HepG2 (cell line): ENCODE measurements at regions not wholly inside any gene's neighbourhood (a gene's known extent, or its start where the extent isn't known, plus 50 kb on each side); places are given as distances from the start of the nearest gene placed in this dataset.

Experiments
- ATAC-seq: fragments of 200-7000 bp; cut with Tn5 transposase; 3 replicates; pipeline ENCODE4 v1.9.1; 2020; ENCODE audit warnings: mild to moderate bottlenecking, moderate library complexity
- BruUV-seq: library from RNA; stranded (reverse); fragments of 400-500 nt; replicated peaks from 2 replicates; lab custom pipeline; 2021; lab: Mats Ljungman, UMichigan
- CTCF ChIA-PET: fragments of 300-600 bp; formaldehyde crosslinking; extraction: SDS; loops from one replicate; lab custom pipeline; 2021; ENCODE audit warnings: low total read pairs, inconsistent platforms, low intra/inter-chr PET ratio; lab: Yijun Ruan, JAX
- POLR2A ChIA-PET: fragments of 350-600 bp; sonication (Branson Sonifier 250); formaldehyde crosslinking; loops from one replicate; lab custom pipeline; 2020; ENCODE audit warnings: antibody characterized with exemption, inconsistent platforms; lab: Yijun Ruan, JAX
- DNase-seq: peaks from one replicate; pipeline ENCODE4 v3.0.0-alpha.2; 2015; ENCODE audit warnings: low spot score
- FAIRE-seq: peaks from 3 replicates; lab custom pipeline; 2011; peaks lifted over from hg19 to GRCh38; lab: Jason Lieb, UNC
- H2AFZ ChIP-seq: one replicate; pipeline ENCODE4 v1.6.1; 2011; ENCODE audit warnings: low read length, inconsistent platforms
- H3K27ac ChIP-seq: fragments of 300-600 bp; 3 replicates; pipeline ENCODE4 v1.8.0; 2011; ENCODE audit warnings: mixed run types, mild to moderate bottlenecking, mixed read lengths, low read length, inconsistent platforms; ENCODE audit not compliant: insufficient read depth; ENCODE audit errors: extremely low read length
- H3K27me3 ChIP-seq, 2 experiments: fragments of 200-600 bp in 1 of 2; 2 replicates in 1 of 2; 3 replicates in 1 of 2; pipeline versions ENCODE4 v1.6.0 to v1.8.0; 2011; ENCODE audit warnings: low read length in 2 of 2, mild to moderate bottlenecking in 2 of 2, moderate library complexity in 2 of 2, inconsistent platforms in 1 of 2; ENCODE audit not compliant: insufficient read depth in 2 of 2, control insufficient read depth in 1 of 2
- H3K36me3 ChIP-seq, 2 experiments: fragments of 200-600 bp in 1 of 2; replicated peaks in 1 of 2; 2 replicates in 1 of 2; 3 replicates in 1 of 2; pipeline versions ENCODE4 v1.5.1 to v1.8.0; 2011; ENCODE audit warnings: low read length in 2 of 2, inconsistent platforms in 1 of 2; ENCODE audit not compliant: insufficient read depth in 2 of 2, control insufficient read depth in 1 of 2
- H3K4me1 ChIP-seq: 2 replicates; pipeline ENCODE4 v1.5.1; 2012; ENCODE audit warnings: low read length, inconsistent platforms; ENCODE audit not compliant: insufficient read depth
- H3K4me2 ChIP-seq: 2 replicates; pipeline ENCODE4 v1.6.0; 2011; ENCODE audit warnings: low read depth, low read length, inconsistent platforms
- H3K4me3 ChIP-seq, 3 experiments: fragments of 200-600 bp in 1 of 3; sonication (generic), shearing (Covaris generic) in 1 of 3; replicated peaks in 1 of 3; 2 replicates each; pipeline ENCODE4 v1.5.1; 2011 to 2016; ENCODE audit warnings: low read length in 3 of 3, inconsistent platforms in 2 of 3, low read depth in 2 of 3, mild to moderate bottlenecking in 2 of 3, control low read depth in 1 of 3, mixed read lengths in 1 of 3; ENCODE audit not compliant: insufficient read depth in 1 of 3
- H3K79me2 ChIP-seq: one replicate; pipeline ENCODE4 v1.6.1; 2011; ENCODE audit warnings: low read length, inconsistent platforms; ENCODE audit not compliant: insufficient read depth
- H3K9ac ChIP-seq: 2 replicates; pipeline ENCODE4 v1.6.0; 2011; ENCODE audit warnings: mild to moderate bottlenecking, low read depth, low read length, inconsistent platforms; ENCODE audit not compliant: insufficient read depth
- H3K9me3 ChIP-seq: 2 replicates; pipeline ENCODE4 v1.5.1; 2012; ENCODE audit warnings: mild to moderate bottlenecking, low read length
- H4K20me1 ChIP-seq: 2 replicates; pipeline ENCODE4 v1.6.0; 2011; ENCODE audit warnings: inconsistent platforms, mild to moderate bottlenecking, low read length, moderate library complexity; ENCODE audit not compliant: insufficient read depth
- ATAD3A ChIP-seq: sonication (generic); formaldehyde crosslinking; IDR thresholded peaks from 2 replicates; pipeline ENCODE4 v1.4.0; 2020; ENCODE audit warnings: missing genetic modification reagents
- BRF2 ChIP-seq: sonication (generic); formaldehyde crosslinking; IDR thresholded peaks from 2 replicates; pipeline ENCODE4 v1.8.1; 2022; ENCODE audit warnings: mild to moderate bottlenecking, missing genetic modification reagents
- CEBPG ChIP-seq: IDR thresholded peaks from 2 replicates; pipeline ENCODE4 v1.6.1; 2016
- CHD2 ChIP-seq: IDR thresholded peaks from 2 replicates; pipeline ENCODE4 v1.6.1; 2011; ENCODE audit warnings: low read depth, low read length, improper control_type of control experiment
- GABPB1 ChIP-seq: IDR thresholded peaks from 2 replicates; pipeline ENCODE4 v1.6.1; 2016; ENCODE audit warnings: mild to moderate bottlenecking, missing genetic modification reagents, moderate library complexity, missing compliant biosample characterization
- LRRFIP1 ChIP-seq: sonication (generic); formaldehyde crosslinking; conservative IDR thresholded peaks from 2 replicates; pipeline ENCODE4 v1.4.0; 2020; ENCODE audit warnings: missing genetic modification reagents
- PITX1 ChIP-seq: sonication (generic); formaldehyde crosslinking; IDR thresholded peaks from 2 replicates; pipeline ENCODE4 v1.5.1; 2020; ENCODE audit warnings: mild to moderate bottlenecking, missing genetic modification reagents
- RNF219 ChIP-seq: sonication (generic); formaldehyde crosslinking; IDR thresholded peaks from 2 replicates; pipeline ENCODE4 v1.5.0; 2020; ENCODE audit warnings: mild to moderate bottlenecking, missing genetic modification reagents
- SRY ChIP-seq: sonication (generic); formaldehyde crosslinking; IDR thresholded peaks from 2 replicates; pipeline ENCODE4 v1.8.0; 2022; ENCODE audit warnings: mild to moderate bottlenecking, missing genetic modification reagents
- ZBTB43 ChIP-seq: sonication (generic); formaldehyde crosslinking; conservative IDR thresholded peaks from 2 replicates; pipeline ENCODE4 v1.4.0; 2020; ENCODE audit warnings: missing genetic modification reagents
- ZSCAN9 ChIP-seq: IDR thresholded peaks from 2 replicates; pipeline ENCODE4 v1.6.1; 2016; ENCODE audit warnings: borderline replicate concordance
- WGBS: methylation state at CpG from one replicate; pipeline ENCODE4 v1.1.6; 2017; ENCODE audit warnings: low lambda C conversion rate; 5-methylcytosine and 5-hydroxymethylcytosine counted together
- in situ Hi-C: cut with HindIII; loops from 2 replicates; pipeline ENCODE4 v1.10.0; 2017; ENCODE audit warnings: low pct_unique_long_range_greater_than_20kb; ENCODE audit not compliant: extremely low pct_ligation_motif_present
- intact Hi-C: fragments of 100-400 bp; cut with micrococcal nuclease; formaldehyde crosslinking; loops from one replicate; pipeline ENCODE4 v1.10.0; 2022; ENCODE audit not compliant: unreplicated experiment

GRCh38 chr2:16223161-16223840 lies 283.0 kb downstream of the MYCN start:
- Histone ChIP-seq H2AFZ (no peak overlapping the region), H3K27me3 (peaks cover 0 to 5% of the 10 kb centered on the region in 2 experiments; a peak in 1 of 5 replicates), H3K4me3 (no peak overlapping the region), H3K9ac (no peak overlapping the region), H3K4me2 (no peak overlapping the region), H3K79me2 (no peaks in the 10 kb centered on the region), H3K36me3 (no peaks in the 10 kb centered on the region), H4K20me1 (no peaks in the 10 kb centered on the region), H3K9me3 (no peaks in the 10 kb centered on the region), H3K27ac (no peak overlapping the region), H3K4me1 (no peaks in the 10 kb centered on the region)
- 25% methylated on average over 12 of the region's 13 CpGs for WGBS
- in situ Hi-C loops: no loop called here
- ChIA-PET CTCF (no interaction called here), POLR2A (no interaction called here)
- ATAC-seq: no peak; the same call in 2 of the 3 replicates
- intact Hi-C loops: loop anchor here (1.0 kb wide), 1 partner anchor 264 kb away; no protein-coding TSS in a partner anchor
- BruUV-seq: no TSS peak
- no peak for FAIRE-seq
- no peak for DNase-seq
- no peak for TF ChIP-seq ATAD3A (CRISPR knock-in tag)
- no peak for TF ChIP-seq ZBTB43 (CRISPR knock-in tag)
- no peak for TF ChIP-seq ZSCAN9 (CRISPR knock-in tag)
- TF ChIP-seq GABPB1: no peak
- TF ChIP-seq, all 625 proteins: peak for 0

GRCh38 chr2:16222326-16222725 lies 282.0 kb downstream of the MYCN start:
- Histone ChIP-seq H3K27me3 (peaks cover 0 to 6% of the 10 kb centered on the region in 2 experiments; a peak in 1 of 5 replicates), H3K4me1 (no peaks in the 10 kb centered on the region), H3K79me2 (no peaks in the 10 kb centered on the region), H3K9ac (no peak overlapping the region), H2AFZ (no peak overlapping the region), H3K27ac (no peak overlapping the region), H3K4me3 (no peak overlapping the region), H4K20me1 (no peaks in the 10 kb centered on the region), H3K4me2 (no peak overlapping the region), H3K36me3 (no peaks in the 10 kb centered on the region), H3K9me3 (no peaks in the 10 kb centered on the region)
- DNase-seq (no peak), FAIRE-seq (no peak), ATAC-seq (no peak)
- no TSS peak for BruUV-seq
- intact Hi-C loops (no loop called here), in situ Hi-C loops (no loop called here)
- POLR2A ChIA-PET: no interaction called here
- CTCF ChIA-PET: interaction anchor here (0.7 kb wide), 1 partner anchor 265 kb away, joined by 3 read pairs; no protein-coding TSS in a partner anchor
- 100% methylated on average over 2 of the region's 2 CpGs for WGBS
- no peak for TF ChIP-seq CEBPG (CRISPR knock-in tag)
- no peak for TF ChIP-seq RNF219 (CRISPR knock-in tag)
- no peak for TF ChIP-seq BRF2
- no peak for TF ChIP-seq SRY (CRISPR knock-in tag)
- no peak for TF ChIP-seq LRRFIP1 (CRISPR knock-in tag)
- no peak for TF ChIP-seq CHD2
- no peak for TF ChIP-seq PITX1 (CRISPR knock-in tag)
